ENCODE measurements at regions not wholly inside any gene's neighbourhood (a gene's known extent, or its start where the extent isn't known, plus 50 kb on each side); places are given as distances from the start of the nearest gene placed in this dataset.

- TF ChIP-seq HNF1A (IDR thresholded peaks at IDR 0.05; ENCODE audit: low read depth) (no peak), HNF1A (CRISPR knock-in tag; IDR thresholded peaks at IDR 0.05; ENCODE audit: borderline replicate concordance) (no peak; the same call in none of the 2 replicates), NFYB (CRISPR knock-in tag; IDR thresholded peaks at IDR 0.05) (no peak; the same call in 1 of the 2 replicates), SP5 (CRISPR knock-in tag; IDR thresholded peaks at IDR 0.05; ENCODE audit: borderline replicate concordance, low read depth) (0 out of 2 replicates have a peak, but pooled peaks have one; percentile 58), ESRRA (CRISPR knock-in tag; IDR thresholded peaks at IDR 0.05; ENCODE audit: low read depth) (0 out of 2 replicates have a peak, but pooled peaks have one; percentile 40), MAX (IDR thresholded peaks at IDR 0.05) (no peak), SNAPC4 (CRISPR knock-in tag; IDR thresholded peaks at IDR 0.05) (no peak), ZSCAN25 (CRISPR knock-in tag; IDR thresholded peaks at IDR 0.05) (no peak), ZNF788 (CRISPR knock-in tag; IDR thresholded peaks at IDR 0.05; ENCODE audit: borderline replicate concordance) (peak; percentile 66; the same call in 1 of the 2 replicates), TRIM24 (CRISPR knock-in tag; IDR thresholded peaks at IDR 0.05) (no peak), GMEB1 (CRISPR knock-in tag; IDR thresholded peaks at IDR 0.05; ENCODE audit: borderline replicate concordance) (peak; percentile 30; the same call in 1 of the 2 replicates), MTA3 (CRISPR knock-in tag; IDR thresholded peaks at IDR 0.05) (no peak), ZGPAT (CRISPR knock-in tag; IDR thresholded peaks at IDR 0.05) (peak; percentile 85), SALL1 (CRISPR knock-in tag; IDR thresholded peaks at IDR 0.05) (peak; percentile 59), KDM5A (IDR thresholded peaks at IDR 0.05; ENCODE audit: borderline replicate concordance, low read length) (no peak)
These were observed 114.7 kb upstream of the IRF2BP2 start (continued) for GRCh38 chr1:234724516-234725176.
